Neural progenitor cell (in vitro differentiated cells): ENCODE measurements at regions not wholly inside any gene's neighbourhood (a gene's known extent, or its start where the extent isn't known, plus 50 kb on each side); places are given as distances from the start of the nearest gene placed in this dataset.

ENCODE experiments used
- DNase-seq: peaks from one replicate; pipeline ENCODE4 v3.0.0-alpha.2; 2016; ENCODE audit warnings: low spot score
- H2AFZ ChIP-seq: fragments of 200-600 bp; sonication (generic); replicated peaks from 2 replicates; pipeline ENCODE4 v1.6.1; 2016; ENCODE audit warnings: antibody characterized with exemption
- H3F3A ChIP-seq: fragments of 200-600 bp; sonication (generic); 2 replicates; pipeline ENCODE4 v1.6.1; 2016; ENCODE audit warnings: antibody characterized with exemption, low read depth
- H3K27ac ChIP-seq: fragments of 200-600 bp; sonication (generic); 2 replicates; pipeline ENCODE4 v1.5.1; 2016; ENCODE audit warnings: mild to moderate bottlenecking
- H3K27me3 ChIP-seq: fragments of 200-600 bp; sonication (generic); 2 replicates; pipeline ENCODE4 v1.6.1; 2016; ENCODE audit warnings: mild to moderate bottlenecking, moderate library complexity
- H3K36me3 ChIP-seq: fragments of 200-600 bp; sonication (generic); 2 replicates; pipeline ENCODE4 v1.5.1; 2016
- H3K4me1 ChIP-seq: fragments of 200-600 bp; sonication (generic); 2 replicates; pipeline ENCODE4 v1.6.1; 2016; ENCODE audit warnings: mixed run types
- H3K4me2 ChIP-seq: fragments of 200-600 bp; sonication (generic); 2 replicates; pipeline ENCODE4 v1.6.1; 2016
- H3K4me3 ChIP-seq: fragments of 200-600 bp; sonication (generic); 2 replicates; pipeline ENCODE4 v1.5.1; 2016
- H3K79me2 ChIP-seq: fragments of 200-600 bp; sonication (generic); 2 replicates; pipeline ENCODE4 v1.6.1; 2016; ENCODE audit warnings: low read depth
- H3K9ac ChIP-seq: fragments of 200-600 bp; sonication (generic); 2 replicates; pipeline ENCODE4 v1.6.1; 2016
- H3K9me3 ChIP-seq: fragments of 200-600 bp; sonication (generic); 2 replicates; pipeline ENCODE4 v1.5.1; 2016; ENCODE audit warnings: low read depth
- H4K20me1 ChIP-seq: fragments of 200-600 bp; sonication (generic); 2 replicates; pipeline ENCODE4 v1.6.1; 2016; ENCODE audit warnings: low read depth
- H3K27ac Mint-ChIP-seq: 3 replicates; pipeline ENCODE4 v1.8.0; 2021; ENCODE audit warnings: mixed read lengths
- H3K27me3 Mint-ChIP-seq: 2 replicates; pipeline ENCODE4 v1.8.0; 2022; ENCODE audit warnings: low read depth, mild to moderate bottlenecking, inconsistent platforms, moderate library complexity, mixed read lengths; ENCODE audit not compliant: insufficient read depth
- H3K36me3 Mint-ChIP-seq: 3 replicates; pipeline ENCODE4 v1.8.0; 2021; ENCODE audit warnings: mixed read lengths
- H3K4me1 Mint-ChIP-seq: 3 replicates; pipeline ENCODE4 v1.8.0; 2021; ENCODE audit warnings: mixed read lengths
- H3K4me3 Mint-ChIP-seq: 3 replicates; pipeline ENCODE4 v1.8.0; 2021; ENCODE audit warnings: mild to moderate bottlenecking, moderate library complexity, mixed read lengths
- H3K9me3 Mint-ChIP-seq: 3 replicates; pipeline ENCODE4 v1.8.0; 2020; ENCODE audit warnings: mixed read lengths
- CTCF ChIP-seq: fragments of 200-600 bp; sonication (generic); IDR thresholded peaks from 2 replicates; pipeline ENCODE4 v1.5.1; 2017; ENCODE audit warnings: antibody characterized with exemption, mild to moderate bottlenecking
- EZH2 ChIP-seq: fragments of 200-600 bp; sonication (generic); IDR thresholded peaks from 2 replicates; pipeline ENCODE4 v1.6.1; 2017; ENCODE audit warnings: antibody characterized with exemption, mild to moderate bottlenecking, moderate library complexity
- EZH2phosphoT487 ChIP-seq: fragments of 200-600 bp; sonication (generic); IDR thresholded peaks from 2 replicates; pipeline ENCODE4 v1.6.1; 2017; ENCODE audit warnings: antibody characterized with exemption

- H2AFZ ChIP-seq = no peak overlapping the region
- no peaks in the 10 kb centered on the region for H4K20me1 ChIP-seq
- no peaks in the 10 kb centered on the region for H3K36me3 ChIP-seq
- no peaks in the 10 kb centered on the region for H3K27me3 Mint-ChIP-seq
- no peak for TF ChIP-seq EZH2
- TF ChIP-seq EZH2phosphoT487 = no peak
- TF ChIP-seq CTCF = no peak
- no peak overlapping the region for H3K4me3 ChIP-seq
- H3K27me3 ChIP-seq = no peaks in the 10 kb centered on the region
- peak overlapping the region; percentile 14 for H3K4me2 ChIP-seq
- no peaks in the 10 kb centered on the region for H3K36me3 Mint-ChIP-seq
- no peak overlapping the region for H3K4me3 Mint-ChIP-seq
- H3K27ac ChIP-seq = no peak overlapping the region
- H3K9me3 Mint-ChIP-seq = no peaks in the 10 kb centered on the region
- H3K4me1 Mint-ChIP-seq = peaks cover 14% of the 10 kb centered on the region
- peaks cover 16% of the 10 kb centered on the region for H3K4me1 ChIP-seq
- peak; percentile 18 for DNase-seq
- no peaks in the 10 kb centered on the region for H3K9me3 ChIP-seq
- no peak overlapping the region for H3K9ac ChIP-seq
- peaks cover 7% of the 10 kb centered on the region for H3F3A ChIP-seq
- no peak overlapping the region for H3K27ac Mint-ChIP-seq
- no peaks in the 10 kb centered on the region for H3K79me2 ChIP-seq
Measured at GRCh38 chr12:70094467-70094866, 148.8 kb upstream of the CNOT2 start.

- H3K4me3 ChIP-seq = no peak overlapping the region
- H2AFZ ChIP-seq = no peak overlapping the region
- H4K20me1 ChIP-seq = no peaks in the 10 kb centered on the region
- Mint-ChIP-seq H3K4me3 (no peak overlapping the region), H3K9me3 (no peaks in the 10 kb centered on the region), H3K36me3 (no peaks in the 10 kb centered on the region), H3K27ac (no peak overlapping the region), H3K27me3 (no peaks in the 10 kb centered on the region), H3K4me1 (peaks cover 14% of the 10 kb centered on the region)
- H3K9me3 ChIP-seq = no peaks in the 10 kb centered on the region
- no peaks in the 10 kb centered on the region for H3K36me3 ChIP-seq
- no peaks in the 10 kb centered on the region for H3K79me2 ChIP-seq
- peaks cover 26% of the 10 kb centered on the region for H3K4me1 ChIP-seq
- TF ChIP-seq EZH2phosphoT487 (no peak), CTCF (no peak), EZH2 (no peak)
- no peak overlapping the region for H3K27ac ChIP-seq
- H3F3A ChIP-seq = peaks cover 7% of the 10 kb centered on the region
- no peak for DNase-seq
- H3K9ac ChIP-seq = no peak overlapping the region
- no peak overlapping the region for H3K4me2 ChIP-seq
- no peaks in the 10 kb centered on the region for H3K27me3 ChIP-seq
Measured at GRCh38 chr12:70096759-70097410, 146.3 kb upstream of the CNOT2 start.

GRCh38 chr12:70101064-70101463 lies 142.2 kb upstream of the CNOT2 start:
- H3K9ac ChIP-seq = no peak overlapping the region
- H3K4me3 Mint-ChIP-seq = no peak overlapping the region
- H3K79me2 ChIP-seq = no peaks in the 10 kb centered on the region
- no peak overlapping the region for H3K4me3 ChIP-seq
- H4K20me1 ChIP-seq = no peaks in the 10 kb centered on the region
- peaks cover 5% of the 10 kb centered on the region for H3K4me1 Mint-ChIP-seq
- H3K9me3 Mint-ChIP-seq = no peaks in the 10 kb centered on the region
- no peaks in the 10 kb centered on the region for H3K36me3 Mint-ChIP-seq
- H3K4me1 ChIP-seq = peaks cover 22% of the 10 kb centered on the region
- no peaks in the 10 kb centered on the region for H3K27me3 Mint-ChIP-seq
- peak overlapping the region; percentile 11 for H3K4me2 ChIP-seq
- H3K27me3 ChIP-seq = no peaks in the 10 kb centered on the region
- no peak overlapping the region for H3K27ac ChIP-seq
- H2AFZ ChIP-seq = no peak overlapping the region
- H3K36me3 ChIP-seq = no peaks in the 10 kb centered on the region
- DNase-seq = no peak
- TF ChIP-seq EZH2phosphoT487 (no peak), CTCF (no peak), EZH2 (no peak)
- no peaks in the 10 kb centered on the region for H3F3A ChIP-seq
- H3K27ac Mint-ChIP-seq = no peak overlapping the region
- no peaks in the 10 kb centered on the region for H3K9me3 ChIP-seq
